ENCODE measurements at regions not wholly inside any gene's neighbourhood (a gene's known extent, or its start where the extent isn't known, plus 50 kb on each side); places are given as distances from the start of the nearest gene placed in this dataset.

DNA sequence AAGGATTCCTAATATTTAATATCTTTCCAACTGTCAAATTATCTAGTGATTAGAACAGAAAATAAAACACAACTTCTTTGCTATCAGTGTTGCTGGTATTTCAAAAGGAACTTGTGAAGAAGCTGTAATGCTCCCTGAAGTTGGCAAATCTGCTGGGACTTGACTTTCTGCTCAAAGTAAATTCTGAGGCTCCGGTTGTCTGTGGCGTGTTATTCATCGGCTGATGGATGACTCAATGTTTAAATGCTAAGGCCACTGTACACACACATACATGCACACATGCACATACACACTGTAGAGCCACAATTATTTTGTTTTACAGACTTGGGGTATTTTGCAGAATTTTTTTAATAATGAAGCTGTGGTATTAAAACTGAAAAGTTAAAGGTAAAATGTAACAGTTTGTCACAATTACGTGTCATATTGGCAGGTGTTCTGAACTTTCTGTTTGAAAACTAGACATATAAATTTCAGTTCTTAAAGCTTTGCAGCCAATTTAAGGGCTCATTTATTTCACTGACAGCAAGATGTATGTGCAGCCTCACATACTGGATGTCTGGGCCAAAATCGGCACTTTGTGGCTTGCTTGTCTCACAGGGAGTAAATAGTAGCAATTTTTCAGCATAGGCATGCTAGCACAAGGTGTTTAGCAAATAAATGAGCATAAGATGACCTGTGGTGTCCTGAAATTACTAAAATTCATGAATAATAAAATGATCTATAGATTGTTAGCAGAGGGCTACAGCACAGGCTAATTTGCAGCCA, 1691.7 kb upstream of the PCDH20 start:
- TF ChIP-seq, protein P1, sequence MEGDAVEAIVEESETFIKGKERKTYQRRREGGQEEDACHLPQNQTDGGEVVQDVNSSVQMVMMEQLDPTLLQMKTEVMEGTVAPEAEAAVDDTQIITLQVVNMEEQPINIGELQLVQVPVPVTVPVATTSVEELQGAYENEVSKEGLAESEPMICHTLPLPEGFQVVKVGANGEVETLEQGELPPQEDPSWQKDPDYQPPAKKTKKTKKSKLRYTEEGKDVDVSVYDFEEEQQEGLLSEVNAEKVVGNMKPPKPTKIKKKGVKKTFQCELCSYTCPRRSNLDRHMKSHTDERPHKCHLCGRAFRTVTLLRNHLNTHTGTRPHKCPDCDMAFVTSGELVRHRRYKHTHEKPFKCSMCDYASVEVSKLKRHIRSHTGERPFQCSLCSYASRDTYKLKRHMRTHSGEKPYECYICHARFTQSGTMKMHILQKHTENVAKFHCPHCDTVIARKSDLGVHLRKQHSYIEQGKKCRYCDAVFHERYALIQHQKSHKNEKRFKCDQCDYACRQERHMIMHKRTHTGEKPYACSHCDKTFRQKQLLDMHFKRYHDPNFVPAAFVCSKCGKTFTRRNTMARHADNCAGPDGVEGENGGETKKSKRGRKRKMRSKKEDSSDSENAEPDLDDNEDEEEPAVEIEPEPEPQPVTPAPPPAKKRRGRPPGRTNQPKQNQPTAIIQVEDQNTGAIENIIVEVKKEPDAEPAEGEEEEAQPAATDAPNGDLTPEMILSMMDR (conservative IDR thresholded peaks at IDR 0.05): no peak

GRCh38 chr13:63094717-63095116, 1679.1 kb upstream of the PCDH20 start:
- TF ChIP-seq, protein P1 (conservative IDR thresholded peaks at IDR 0.05): no peak
- no peak overlapping the region for H3K27ac ChIP-seq

More for the DNA sequence above, 1691.7 kb upstream of the PCDH20 start:
- H3K27ac ChIP-seq: no peak overlapping the region

DNA sequence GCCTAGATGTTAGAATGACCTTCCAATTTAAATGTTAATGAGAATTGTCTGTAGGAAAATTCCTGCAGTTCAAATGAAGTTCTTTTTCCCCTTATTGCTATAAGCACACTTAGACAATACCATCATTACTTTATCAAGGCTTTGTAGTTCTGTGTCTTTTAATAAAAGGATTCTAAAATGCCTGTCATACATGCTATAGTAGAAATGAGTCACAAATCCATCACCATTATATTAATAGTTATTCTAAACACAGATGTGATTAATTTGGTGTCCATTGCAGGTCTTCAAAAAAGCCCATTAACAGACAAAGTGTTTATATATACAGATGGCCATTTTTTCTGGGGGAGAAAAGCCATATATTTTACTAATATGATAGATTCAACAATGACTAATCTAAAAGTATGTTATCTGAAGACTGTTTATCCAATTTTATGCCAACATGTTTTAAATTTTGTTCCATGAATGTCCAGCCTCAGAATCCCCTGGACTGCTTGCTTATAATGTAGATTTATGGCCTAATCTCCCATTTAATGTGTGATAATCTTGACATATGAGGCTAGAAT, 1678.3 kb upstream of the PCDH20 start:
- TF ChIP-seq, protein P1 (conservative IDR thresholded peaks at IDR 0.05): no peak
- H3K27ac ChIP-seq: no peak overlapping the region

DNA sequence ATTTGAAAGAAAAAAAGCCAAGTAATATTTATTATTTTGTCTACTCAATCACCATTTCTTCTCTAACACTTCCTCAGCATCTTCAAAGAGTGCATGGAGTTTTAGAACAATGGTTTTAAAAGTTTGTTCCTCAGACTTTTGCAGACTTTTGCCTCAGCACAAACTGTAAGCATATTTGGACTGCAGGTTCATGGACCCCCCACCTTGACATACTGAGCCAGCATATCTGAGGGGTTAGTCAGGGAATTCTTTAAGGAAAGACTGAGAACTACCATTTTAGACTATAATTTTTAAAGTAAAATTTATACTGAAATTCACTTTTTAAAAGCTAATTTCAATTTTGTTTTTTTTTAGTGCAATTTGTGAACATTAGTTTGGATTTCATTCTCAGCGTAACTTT, 1676.8 kb upstream of the PCDH20 start:
- no peak overlapping the region for H3K27ac ChIP-seq
- TF ChIP-seq, protein P1 (conservative IDR thresholded peaks at IDR 0.05): no peak

GRCh38 chr13:63090524-63090923, 1674.9 kb upstream of the PCDH20 start:
- H3K27ac ChIP-seq: no peak overlapping the region
- TF ChIP-seq, protein P1 (conservative IDR thresholded peaks at IDR 0.05): no peak

DNA sequence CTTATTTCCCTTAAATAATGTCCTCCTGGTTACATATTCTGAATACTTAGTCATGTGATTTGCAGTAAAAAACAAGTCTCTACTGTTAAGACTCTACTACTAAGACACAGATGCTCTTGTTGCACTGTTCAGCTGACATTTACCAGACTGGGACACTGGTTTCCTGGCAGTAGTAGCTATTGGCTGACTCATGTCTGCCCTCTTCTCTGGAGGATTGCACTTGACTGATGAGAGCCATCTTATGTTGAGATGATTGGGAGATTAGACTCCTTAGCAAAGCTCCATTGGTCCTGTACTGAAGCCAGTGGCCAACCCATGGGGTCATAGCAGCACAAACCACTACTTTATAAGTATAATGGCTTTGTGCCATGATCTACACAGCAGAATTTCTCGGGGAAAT, 1672.6 kb upstream of the PCDH20 start:
- no peak overlapping the region for H3K27ac ChIP-seq
- TF ChIP-seq, protein P1 (conservative IDR thresholded peaks at IDR 0.05): no peak

GRCh38 chr13:63086286-63086685, 1670.6 kb upstream of the PCDH20 start:
- no peak overlapping the region for H3K27ac ChIP-seq
- TF ChIP-seq, protein P1 (conservative IDR thresholded peaks at IDR 0.05): no peak
